ENCODE measurements at regions not wholly inside any gene's neighbourhood (a gene's known extent, or its start where the extent isn't known, plus 50 kb on each side); places are given as distances from the start of the nearest gene placed in this dataset.

DNA sequence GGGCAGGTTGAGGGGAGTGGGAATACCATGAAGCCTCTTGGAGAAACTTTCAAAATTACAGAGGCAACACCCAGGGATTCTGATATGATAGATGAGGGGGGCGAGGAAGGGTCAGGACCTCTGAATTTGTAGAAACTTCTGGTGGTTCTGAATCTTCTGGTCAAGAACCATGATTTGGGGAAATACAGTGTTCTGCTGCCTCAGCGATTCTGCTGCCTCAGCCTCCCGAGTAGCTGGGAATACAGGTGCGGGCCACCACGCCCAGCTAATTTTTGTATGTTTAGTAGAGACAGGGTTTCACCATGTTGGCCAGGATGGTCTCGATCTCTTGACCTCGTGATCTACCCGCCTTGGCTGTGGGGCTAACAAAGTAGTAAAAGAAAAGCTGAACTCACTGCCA lies 70.4 kb downstream of the MAGEF1 start:
- TF ChIP-seq, protein P1, sequence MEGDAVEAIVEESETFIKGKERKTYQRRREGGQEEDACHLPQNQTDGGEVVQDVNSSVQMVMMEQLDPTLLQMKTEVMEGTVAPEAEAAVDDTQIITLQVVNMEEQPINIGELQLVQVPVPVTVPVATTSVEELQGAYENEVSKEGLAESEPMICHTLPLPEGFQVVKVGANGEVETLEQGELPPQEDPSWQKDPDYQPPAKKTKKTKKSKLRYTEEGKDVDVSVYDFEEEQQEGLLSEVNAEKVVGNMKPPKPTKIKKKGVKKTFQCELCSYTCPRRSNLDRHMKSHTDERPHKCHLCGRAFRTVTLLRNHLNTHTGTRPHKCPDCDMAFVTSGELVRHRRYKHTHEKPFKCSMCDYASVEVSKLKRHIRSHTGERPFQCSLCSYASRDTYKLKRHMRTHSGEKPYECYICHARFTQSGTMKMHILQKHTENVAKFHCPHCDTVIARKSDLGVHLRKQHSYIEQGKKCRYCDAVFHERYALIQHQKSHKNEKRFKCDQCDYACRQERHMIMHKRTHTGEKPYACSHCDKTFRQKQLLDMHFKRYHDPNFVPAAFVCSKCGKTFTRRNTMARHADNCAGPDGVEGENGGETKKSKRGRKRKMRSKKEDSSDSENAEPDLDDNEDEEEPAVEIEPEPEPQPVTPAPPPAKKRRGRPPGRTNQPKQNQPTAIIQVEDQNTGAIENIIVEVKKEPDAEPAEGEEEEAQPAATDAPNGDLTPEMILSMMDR (IDR thresholded peaks at IDR 0.05), result no peak
- no peak for TF ChIP-seq POLR2A (IDR thresholded peaks at IDR 0.05)
